ENCODE measurements at regions not wholly inside any gene's neighbourhood (a gene's known extent, or its start where the extent isn't known, plus 50 kb on each side); places are given as distances from the start of the nearest gene placed in this dataset.

DNA sequence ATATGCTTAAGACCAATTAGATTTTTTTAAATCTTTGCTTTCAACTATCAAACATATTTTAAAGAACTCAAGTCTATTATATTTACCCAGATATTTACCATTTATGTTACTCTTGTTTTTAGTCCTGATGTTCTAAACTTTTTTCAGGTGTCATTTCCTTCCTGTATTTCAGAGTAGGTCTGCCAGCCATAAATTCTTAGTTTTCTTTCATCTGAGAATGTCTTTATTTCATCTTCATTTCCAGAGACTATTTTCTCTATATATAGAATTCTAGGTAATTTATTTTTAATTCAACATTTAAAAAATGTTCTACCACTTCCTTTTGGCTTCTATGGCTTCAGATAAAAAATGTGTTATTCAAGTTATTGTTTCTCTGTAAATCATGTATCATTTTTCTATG is 218.2 kb upstream of the AMIGO2 start:
- TF ChIP-seq, protein P1, sequence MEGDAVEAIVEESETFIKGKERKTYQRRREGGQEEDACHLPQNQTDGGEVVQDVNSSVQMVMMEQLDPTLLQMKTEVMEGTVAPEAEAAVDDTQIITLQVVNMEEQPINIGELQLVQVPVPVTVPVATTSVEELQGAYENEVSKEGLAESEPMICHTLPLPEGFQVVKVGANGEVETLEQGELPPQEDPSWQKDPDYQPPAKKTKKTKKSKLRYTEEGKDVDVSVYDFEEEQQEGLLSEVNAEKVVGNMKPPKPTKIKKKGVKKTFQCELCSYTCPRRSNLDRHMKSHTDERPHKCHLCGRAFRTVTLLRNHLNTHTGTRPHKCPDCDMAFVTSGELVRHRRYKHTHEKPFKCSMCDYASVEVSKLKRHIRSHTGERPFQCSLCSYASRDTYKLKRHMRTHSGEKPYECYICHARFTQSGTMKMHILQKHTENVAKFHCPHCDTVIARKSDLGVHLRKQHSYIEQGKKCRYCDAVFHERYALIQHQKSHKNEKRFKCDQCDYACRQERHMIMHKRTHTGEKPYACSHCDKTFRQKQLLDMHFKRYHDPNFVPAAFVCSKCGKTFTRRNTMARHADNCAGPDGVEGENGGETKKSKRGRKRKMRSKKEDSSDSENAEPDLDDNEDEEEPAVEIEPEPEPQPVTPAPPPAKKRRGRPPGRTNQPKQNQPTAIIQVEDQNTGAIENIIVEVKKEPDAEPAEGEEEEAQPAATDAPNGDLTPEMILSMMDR (IDR thresholded peaks at IDR 0.05): no peak
- H3K4me1 ChIP-seq: no peaks in the 10 kb centered on the region
- intact Hi-C loops (cut with DNase I): no loop called here
- no peaks in the 10 kb centered on the region for H3K9me3 ChIP-seq
- H3K27me3 ChIP-seq: no peaks in the 10 kb centered on the region
- no peak for DNase-seq (ENCODE audit: low spot score in 2 of 2)
- no peaks in the 10 kb centered on the region for H3K36me3 ChIP-seq
- H3K4me3 ChIP-seq: no peak overlapping the region
- H3K27ac ChIP-seq: no peak overlapping the region

DNA sequence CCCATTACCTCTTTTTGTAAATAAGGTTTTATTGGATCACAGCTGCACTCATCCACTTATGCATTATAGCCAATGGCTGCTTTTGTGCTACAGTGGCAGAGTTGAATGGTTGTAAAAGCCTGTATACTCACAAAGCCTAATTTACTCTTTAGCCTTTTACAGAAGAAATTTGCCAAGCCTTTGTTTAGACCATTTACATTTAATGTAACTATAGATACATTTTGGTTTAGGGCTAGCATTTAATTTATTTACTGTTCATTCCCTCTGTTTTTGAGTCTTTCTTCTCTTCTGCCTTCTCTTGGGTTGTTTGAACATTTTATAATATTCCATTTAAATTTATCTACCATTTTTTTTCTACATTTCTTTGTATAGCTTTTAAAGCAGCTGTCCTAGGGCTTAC is 217.1 kb upstream of the AMIGO2 start:
- Histone ChIP-seq H3K9me3 (no peaks in the 10 kb centered on the region), H3K27ac (no peak overlapping the region), H3K4me1 (no peaks in the 10 kb centered on the region), H3K27me3 (no peaks in the 10 kb centered on the region), H3K36me3 (no peaks in the 10 kb centered on the region), H3K4me3 (no peak overlapping the region)
- TF ChIP-seq, protein P1 (IDR thresholded peaks at IDR 0.05): no peak
- intact Hi-C loops (cut with DNase I): no loop called here
- no peak for DNase-seq (ENCODE audit: low spot score in 2 of 2)

DNA sequence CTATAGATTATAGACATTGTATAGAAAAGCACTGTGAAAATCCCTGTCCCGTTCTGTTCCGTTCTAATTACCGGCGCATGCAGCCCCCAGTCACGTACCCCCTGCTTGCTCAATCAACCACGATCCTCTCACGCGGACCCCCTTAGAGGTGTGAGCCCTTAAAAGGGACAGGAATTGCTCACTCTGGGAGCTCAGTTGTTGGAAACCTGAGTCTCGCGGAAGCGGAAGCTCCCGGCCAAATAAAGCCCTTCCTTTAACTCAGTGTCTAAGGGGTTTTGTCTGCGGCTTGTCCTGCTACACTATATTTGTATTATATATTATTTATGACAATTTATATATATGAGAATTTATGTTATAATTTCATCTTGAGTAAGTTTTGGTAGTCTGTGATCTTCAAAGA is 213.6 kb upstream of the AMIGO2 start:
- H3K4me3 ChIP-seq: no peak overlapping the region
- H3K27me3 ChIP-seq: no peaks in the 10 kb centered on the region
- no peak for DNase-seq (ENCODE audit: low spot score in 2 of 2)
- H3K4me1 ChIP-seq: no peaks in the 10 kb centered on the region
- no peak overlapping the region for H3K27ac ChIP-seq
- no peaks in the 10 kb centered on the region for H3K9me3 ChIP-seq
- H3K36me3 ChIP-seq: no peaks in the 10 kb centered on the region
- intact Hi-C loops (cut with DNase I): no loop called here
- TF ChIP-seq, protein P1 (IDR thresholded peaks at IDR 0.05): no peak

GRCh38 chr12:47286676-47287075 is 206.9 kb upstream of the AMIGO2 start:
- no peak overlapping the region for H3K27ac ChIP-seq
- no peaks in the 10 kb centered on the region for H3K27me3 ChIP-seq
- no peaks in the 10 kb centered on the region for H3K4me1 ChIP-seq
- no peak for DNase-seq (ENCODE audit: low spot score in 2 of 2)
- TF ChIP-seq, protein P1 (IDR thresholded peaks at IDR 0.05): no peak
- no peak overlapping the region for H3K4me3 ChIP-seq
- H3K9me3 ChIP-seq: no peaks in the 10 kb centered on the region
- no peaks in the 10 kb centered on the region for H3K36me3 ChIP-seq
- intact Hi-C loops (cut with DNase I): no loop called here

Data from ascending aorta (tissue), 2 donors.